ENCODE measurements at regions not wholly inside any gene's neighbourhood (a gene's known extent, or its start where the extent isn't known, plus 50 kb on each side); places are given as distances from the start of the nearest gene placed in this dataset.

GRCh38 chr18:6623278-6623677, 106.2 kb upstream of the ARHGAP28 start:
- TF ChIP-seq EZH2phosphoT487 (IDR thresholded peaks at IDR 0.05; ENCODE audit: borderline replicate concordance, low read length) (no peak), CTCF (IDR thresholded peaks at IDR 0.05; ENCODE audit: low read depth, low read length, poor library complexity, severe bottlenecking) (no peak)

All from DOHH2 (cell line).